GM12878 (cell line): ENCODE measurements at regions not wholly inside any gene's neighbourhood (a gene's known extent, or its start where the extent isn't known, plus 50 kb on each side); places are given as distances from the start of the nearest gene placed in this dataset.

Experiments
- ATAC-seq: fragments of 200-7000 bp; cut with Tn5 transposase; 3 replicates; pipeline ENCODE4 v1.9.1; 2020; ENCODE audit warnings: mild to moderate bottlenecking, moderate library complexity
- BruUV-seq: library from RNA; stranded (reverse); fragments of 400-500 nt; replicated peaks from 2 replicates; lab custom pipeline; 2021; lab: Mats Ljungman, UMichigan
- CTCF ChIA-PET: fragments of 300-600 bp; sonication (Branson Sonifier 250); formaldehyde crosslinking; extraction: SDS; loops from one replicate; lab custom pipeline; 2021; ENCODE audit warnings: inconsistent platforms; lab: Yijun Ruan, JAX
- POLR2A ChIA-PET: fragments of 350-600 bp; formaldehyde crosslinking; extraction: SDS; loops from one replicate; lab custom pipeline; 2021; ENCODE audit warnings: inconsistent platforms; lab: Charles Lee
- RAD21 ChIA-PET: fragments of 300-600 bp; sonication (Branson Sonifier 250); formaldehyde crosslinking; loops from one replicate; lab custom pipeline; 2023; ENCODE audit warnings: antibody characterized with exemption; ENCODE audit not compliant: unreplicated experiment; lab: Charles Lee
- SMC1A ChIA-PET: fragments of 300-600 bp; sonication (Branson Sonifier 250); formaldehyde crosslinking; loops from one replicate; lab custom pipeline; 2023; ENCODE audit not compliant: unreplicated experiment, uncharacterized antibody; lab: Charles Lee
- DNase-seq: peaks from one replicate; pipeline ENCODE4 v3.0.0-alpha.2; 2011; ENCODE audit warnings: low read depth, low spot score
- FAIRE-seq: peaks from 3 replicates; lab custom pipeline; 2011; peaks lifted over from hg19 to GRCh38; lab: Jason Lieb, UNC
- H2AFZ ChIP-seq: 2 replicates; pipeline ENCODE4 v1.6.0; 2011; ENCODE audit warnings: low read depth, low read length, control low read depth; ENCODE audit not compliant: control insufficient read depth
- H3K27ac ChIP-seq: 2 replicates; pipeline ENCODE4 v1.5.1; 2011; ENCODE audit warnings: control low read depth; ENCODE audit not compliant: control insufficient read depth, insufficient read depth
- H3K27me3 ChIP-seq, 2 experiments: replicated peaks in 1 of 2; 2 replicates each; pipeline versions ENCODE4 v1.6.0 to v1.6.1; 2011; ENCODE audit warnings: low read length in 1 of 2; ENCODE audit not compliant: control insufficient read depth in 2 of 2, insufficient read depth in 2 of 2
- H3K36me3 ChIP-seq, 2 experiments: 2 replicates each; pipeline ENCODE4 v1.5.1; 2011; ENCODE audit warnings: low read length in 1 of 2; ENCODE audit not compliant: control insufficient read depth in 2 of 2, insufficient read depth in 2 of 2
- H3K4me1 ChIP-seq: 2 replicates; pipeline ENCODE4 v1.6.1; 2011; ENCODE audit warnings: mild to moderate bottlenecking, low read length, moderate library complexity, mixed read lengths; ENCODE audit not compliant: control insufficient read depth, insufficient read depth
- H3K4me2 ChIP-seq: 2 replicates; pipeline ENCODE4 v1.6.0; 2011; ENCODE audit warnings: control low read depth; ENCODE audit not compliant: control insufficient read depth, insufficient read depth
- H3K4me3 ChIP-seq: fragments of 200-600 bp; sonication (generic); 2 replicates; pipeline ENCODE4 v1.5.1; 2016
- H3K79me2 ChIP-seq: 2 replicates; pipeline ENCODE4 v1.6.0; 2011; ENCODE audit warnings: low read length; ENCODE audit not compliant: control insufficient read depth, insufficient read depth
- H3K9ac ChIP-seq: 2 replicates; pipeline ENCODE4 v1.8.0; 2011; ENCODE audit warnings: low read length, control low read depth, mixed read lengths; ENCODE audit not compliant: control insufficient read depth, insufficient read depth
- H3K9me3 ChIP-seq: replicated peaks from 3 replicates; pipeline ENCODE4 v1.5.1; 2011; ENCODE audit warnings: mild to moderate bottlenecking, low read length; ENCODE audit not compliant: control insufficient read depth, insufficient read depth
- H4K20me1 ChIP-seq: 2 replicates; pipeline ENCODE4 v1.6.0; 2011; ENCODE audit not compliant: control insufficient read depth, insufficient read depth
- ASH2L ChIP-seq: fragments of 300-600, 200-600 bp; sonication (generic); IDR thresholded peaks from 2 replicates; pipeline ENCODE4 v1.6.1; 2017; ENCODE audit warnings: low read depth, mild to moderate bottlenecking, borderline replicate concordance
- ATF7 ChIP-seq: fragments of 450-650 bp; IDR thresholded peaks from 2 replicates; pipeline ENCODE4 v1.6.1; 2016; ENCODE audit warnings: low read depth, mild to moderate bottlenecking
- CHD2 ChIP-seq: IDR thresholded peaks from 2 replicates; pipeline ENCODE4 v1.6.1; 2011; ENCODE audit warnings: low read depth, low read length, improper control_type of control experiment, borderline replicate concordance
- DPF2 ChIP-seq: fragments of 450-650 bp; IDR thresholded peaks from 2 replicates; pipeline ENCODE4 v1.6.1; 2017; ENCODE audit warnings: mild to moderate bottlenecking
- ETV6 ChIP-seq, 2 experiments: fragments of 450-650 bp in 1 of 2; IDR thresholded peaks in 1 of 2; conservative IDR thresholded peaks in 1 of 2; 2 replicates each; pipeline ENCODE4 v1.6.1; 2014; ENCODE audit warnings: antibody characterized with exemption in 1 of 2, borderline replicate concordance in 1 of 2, low read depth in 1 of 2, mild to moderate bottlenecking in 1 of 2, moderate library complexity in 1 of 2
- EZH2 ChIP-seq: IDR thresholded peaks from 2 replicates; pipeline ENCODE4 v1.6.1; 2012; ENCODE audit warnings: low read depth, mild to moderate bottlenecking, control low read depth, inconsistent platforms, low read length, borderline replicate concordance; ENCODE audit not compliant: control insufficient read depth
- FOXK2 ChIP-seq: fragments of 450-650 bp; IDR thresholded peaks from 2 replicates; pipeline ENCODE4 v1.6.1; 2017; ENCODE audit warnings: mild to moderate bottlenecking, moderate library complexity
- GABPA ChIP-seq: IDR thresholded peaks from 2 replicates; pipeline ENCODE4 v1.6.1; 2014; ENCODE audit warnings: antibody characterized with exemption, low read depth, mild to moderate bottlenecking, inconsistent platforms
- HDAC2 ChIP-seq: fragments of 200-600 bp; sonication (generic); IDR thresholded peaks from 2 replicates; pipeline ENCODE4 v1.6.1; 2017
- IKZF2 ChIP-seq, 2 experiments: fragments of 450-650 bp; IDR thresholded peaks; 2 replicates each; pipeline ENCODE4 v1.6.1; 2017; ENCODE audit warnings: mild to moderate bottlenecking in 2 of 2, moderate library complexity in 2 of 2
- IRF3 ChIP-seq: fragments of 450-650 bp; IDR thresholded peaks from 2 replicates; pipeline ENCODE4 v1.6.1; 2014; ENCODE audit warnings: mild to moderate bottlenecking
- LARP7 ChIP-seq: fragments of 450-650 bp; IDR thresholded peaks from 2 replicates; pipeline ENCODE4 v1.6.1; 2017; ENCODE audit warnings: mild to moderate bottlenecking
- MYB ChIP-seq: fragments of 150-350 bp; IDR thresholded peaks from 2 replicates; pipeline ENCODE4 v1.6.1; 2014; ENCODE audit warnings: mild to moderate bottlenecking, low read depth, low read length, borderline replicate concordance
- PAX5 ChIP-seq: IDR thresholded peaks from 2 replicates; pipeline ENCODE4 v1.6.1; 2011; ENCODE audit warnings: low read depth, low read length, borderline replicate concordance
- RCOR1 ChIP-seq: conservative IDR thresholded peaks from 2 replicates; pipeline ENCODE4 v1.6.1; 2012; ENCODE audit warnings: low read depth, low read length, improper control_type of control experiment
- RELB ChIP-seq: fragments of 450-650 bp; IDR thresholded peaks from 2 replicates; pipeline ENCODE4 v1.6.1; 2017; ENCODE audit warnings: low read depth, mild to moderate bottlenecking, moderate library complexity
- SMAD1 ChIP-seq: fragments of 450-650 bp; IDR thresholded peaks from 2 replicates; pipeline ENCODE4 v1.6.1; 2018; ENCODE audit warnings: mild to moderate bottlenecking, low read depth; ENCODE audit not compliant: partially characterized antibody
- SUZ12 ChIP-seq: fragments of 200-600 bp; sonication (generic); IDR thresholded peaks from one replicate; pipeline ENCODE4 v1.6.1; 2018; ENCODE audit warnings: antibody characterized with exemption, mild to moderate bottlenecking; ENCODE audit not compliant: unreplicated experiment
- WGBS: methylation state at CpG from one replicate; pipeline ENCODE4 v1.1.6; 2016; ENCODE audit warnings: low lambda C conversion rate; ENCODE audit not compliant: insufficient replicate concordance, insufficient coverage; ENCODE audit errors: missing lambda C conversion rate; 5-methylcytosine and 5-hydroxymethylcytosine counted together
- in situ Hi-C: fragments of 300-500 bp; cut with MboI; formaldehyde crosslinking; loops from 9 replicates; pipeline ENCODE4 v1.14.3; 2018; ENCODE audit warnings: mixed read lengths
- intact Hi-C: fragments of 100-400 bp; cut with micrococcal nuclease; formaldehyde crosslinking; loops from one replicate; pipeline ENCODE4 v1.14.2; 2022; ENCODE audit not compliant: unreplicated experiment
- TF ChIP-seq, protein P1 (sequence below): fragments of 450-650 bp; IDR thresholded peaks from 2 replicates; pipeline ENCODE4 v1.6.1; 2016; ENCODE audit warnings: mild to moderate bottlenecking

DNA sequence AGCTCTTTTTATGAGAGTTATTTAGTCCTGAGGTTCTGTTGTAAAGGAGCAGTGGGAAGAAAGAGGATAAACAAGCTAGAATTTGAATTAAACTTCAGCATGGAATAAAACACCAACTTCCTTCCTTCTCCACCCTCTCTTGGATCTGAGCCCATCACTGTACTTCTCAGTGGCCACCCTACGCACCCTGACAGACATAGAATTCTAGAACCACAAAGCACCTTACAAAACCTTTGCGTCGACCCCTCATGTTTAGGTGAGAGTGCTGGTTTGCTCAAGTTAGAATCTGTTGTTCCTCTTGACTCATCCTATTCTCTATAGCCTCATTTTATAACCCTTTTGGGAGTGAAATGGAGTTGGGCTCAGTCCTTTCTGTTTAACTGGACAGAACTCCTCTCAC lies 84.6 kb upstream of the RPL34 start (continued):
- TF ChIP-seq RELB (no peak), DPF2 (no peak), IKZF2 (IDR thresholded peaks at IDR 0.05) (no peak), SUZ12 (no peak), ASH2L (no peak)
- TF ChIP-seq, protein P1, sequence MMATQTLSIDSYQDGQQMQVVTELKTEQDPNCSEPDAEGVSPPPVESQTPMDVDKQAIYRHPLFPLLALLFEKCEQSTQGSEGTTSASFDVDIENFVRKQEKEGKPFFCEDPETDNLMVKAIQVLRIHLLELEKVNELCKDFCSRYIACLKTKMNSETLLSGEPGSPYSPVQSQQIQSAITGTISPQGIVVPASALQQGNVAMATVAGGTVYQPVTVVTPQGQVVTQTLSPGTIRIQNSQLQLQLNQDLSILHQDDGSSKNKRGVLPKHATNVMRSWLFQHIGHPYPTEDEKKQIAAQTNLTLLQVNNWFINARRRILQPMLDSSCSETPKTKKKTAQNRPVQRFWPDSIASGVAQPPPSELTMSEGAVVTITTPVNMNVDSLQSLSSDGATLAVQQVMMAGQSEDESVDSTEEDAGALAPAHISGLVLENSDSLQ, result no peak
- TF ChIP-seq, all 136 proteins: peak for 0

DNA sequence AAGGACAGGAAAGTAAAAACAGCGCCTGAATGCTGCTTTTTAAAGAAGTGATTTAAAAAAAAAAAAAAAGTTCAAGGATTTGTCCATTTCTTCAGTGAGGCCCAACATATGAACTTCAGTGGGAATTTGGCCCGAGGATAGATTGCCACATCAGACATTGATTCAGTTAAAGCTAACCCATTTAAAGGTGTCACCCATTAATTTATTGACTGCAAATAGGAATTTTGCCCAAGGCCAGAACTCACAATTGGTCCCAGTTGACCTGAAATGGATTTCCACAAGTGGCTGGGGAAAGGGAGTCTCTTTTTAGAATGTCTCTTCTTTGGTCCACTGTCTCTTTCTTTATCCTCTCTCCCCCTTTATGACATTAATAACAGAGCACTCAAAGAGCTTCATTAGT lies 86.5 kb upstream of the RPL34 start:
- Histone ChIP-seq H3K27ac (no peak overlapping the region), H3K27me3 (no peaks in the 10 kb centered on the region), H3K4me3 (no peak overlapping the region)
- RAD21 ChIA-PET, result no interaction called here
- intact Hi-C loops, result no loop called here
- TF ChIP-seq MYB, result no peak
- TF ChIP-seq GABPA, result no peak
- no peak for TF ChIP-seq RCOR1
- no peak for TF ChIP-seq HDAC2
- no peak for TF ChIP-seq FOXK2
- no peak for TF ChIP-seq ATF7
- no peak for TF ChIP-seq ETV6 (conservative IDR thresholded peaks at IDR 0.05 in 1 of 2, IDR thresholded peaks at IDR 0.05 in 1 of 2; ENCODE audit: borderline replicate concordance in 1 of 2, low read depth in 1 of 2)
- TF ChIP-seq CHD2, result no peak
- no peak for TF ChIP-seq LARP7
- no peak for TF ChIP-seq SMAD1
- TF ChIP-seq PAX5, result no peak
- no peak for TF ChIP-seq IRF3
- no peak for TF ChIP-seq EZH2
- TF ChIP-seq, all 136 proteins: peak for 0
- ChIA-PET POLR2A (no interaction called here), SMC1A (no interaction called here), CTCF (no interaction called here)
- Histone ChIP-seq H2AFZ (no peak overlapping the region), H3K79me2 (no peaks in the 10 kb centered on the region), H3K4me2 (no peak overlapping the region), H3K36me3 (no peaks in the 10 kb centered on the region), H4K20me1 (no peaks in the 10 kb centered on the region), H3K4me1 (no peaks in the 10 kb centered on the region), H3K9ac (no peak overlapping the region), H3K9me3 (no peaks in the 10 kb centered on the region)
- FAIRE-seq (no peak), DNase-seq (no peak), ATAC-seq (no peak)
- no TSS peak for BruUV-seq
- in situ Hi-C loops, result no loop called here
- 19% methylated on average over 2 of the region's 2 CpGs for WGBS
